SJSA1 (cell line): ENCODE measurements at regions not wholly inside any gene's neighbourhood (a gene's known extent, or its start where the extent isn't known, plus 50 kb on each side); places are given as distances from the start of the nearest gene placed in this dataset.
A peak's percentile ranks its signal among the peaks of the same experiment; 100 is the strongest.
"Not testable (repeated sequence)": the region's sequence is repeated elsewhere in the genome, so short reads cannot be mapped to it uniquely, and the experiment has no call there.

Experiments
- DNase-seq, 2 experiments: peaks; one replicate each; pipeline ENCODE4 v3.0.0-alpha.2; 2015 to 2020; ENCODE audit warnings: low spot score in 2 of 2, low read depth in 1 of 2
- H3K27ac ChIP-seq: fragments of 250-450 bp; sonication (Bioruptor Pico); 2 replicates; pipeline ENCODE4 v1.5.1; 2020; ENCODE audit warnings: mild to moderate bottlenecking, moderate library complexity
- H3K27me3 ChIP-seq: fragments of 250-450 bp; sonication (Bioruptor Pico); replicated peaks from 2 replicates; pipeline ENCODE4 v1.5.1; 2020; ENCODE audit warnings: mild to moderate bottlenecking, moderate library complexity
- H3K36me3 ChIP-seq: fragments of 250-450 bp; sonication (Bioruptor Pico); 2 replicates; pipeline ENCODE4 v1.5.1; 2020; ENCODE audit warnings: mild to moderate bottlenecking
- H3K4me1 ChIP-seq: fragments of 250-450 bp; sonication (Bioruptor Pico); replicated peaks from 2 replicates; pipeline ENCODE4 v1.6.1; 2021; ENCODE audit warnings: mild to moderate bottlenecking
- H3K4me3 ChIP-seq: fragments of 250-450 bp; sonication (Bioruptor Pico); 2 replicates; pipeline ENCODE4 v1.5.1; 2020; ENCODE audit warnings: mild to moderate bottlenecking
- H3K9me3 ChIP-seq: fragments of 250-450 bp; sonication (Bioruptor Pico); replicated peaks from 2 replicates; pipeline ENCODE4 v1.5.1; 2020; ENCODE audit warnings: mild to moderate bottlenecking

DNA sequence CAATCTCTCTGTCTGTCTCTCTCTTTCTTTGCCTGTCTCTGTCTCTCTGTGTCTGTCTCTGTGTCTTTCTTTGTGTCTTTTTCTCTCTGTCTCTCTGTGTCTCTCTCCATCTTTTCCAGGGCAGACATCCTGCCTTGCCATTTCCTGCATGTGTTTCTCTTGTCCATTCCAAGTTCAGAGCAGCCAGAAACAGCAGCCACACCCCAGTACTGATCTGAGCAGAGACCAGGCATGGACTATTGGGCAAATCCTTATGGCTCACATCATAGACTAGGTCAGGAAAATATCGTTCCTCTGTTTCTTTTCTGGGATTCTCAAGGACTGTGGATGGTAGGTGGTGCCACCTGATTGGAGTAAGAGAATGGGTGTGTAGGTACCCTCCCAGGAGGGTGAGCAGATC, 95.8 kb downstream of the RAMP3 start:
- Histone ChIP-seq H3K4me1 (no peaks in the 10 kb centered on the region), H3K4me3 (no peak overlapping the region), H3K36me3 (no peaks in the 10 kb centered on the region), H3K27me3 (peaks cover 24% of the 10 kb centered on the region), H3K27ac (no peak overlapping the region), H3K9me3 (no peaks in the 10 kb centered on the region)
- no peak for DNase-seq

DNA sequence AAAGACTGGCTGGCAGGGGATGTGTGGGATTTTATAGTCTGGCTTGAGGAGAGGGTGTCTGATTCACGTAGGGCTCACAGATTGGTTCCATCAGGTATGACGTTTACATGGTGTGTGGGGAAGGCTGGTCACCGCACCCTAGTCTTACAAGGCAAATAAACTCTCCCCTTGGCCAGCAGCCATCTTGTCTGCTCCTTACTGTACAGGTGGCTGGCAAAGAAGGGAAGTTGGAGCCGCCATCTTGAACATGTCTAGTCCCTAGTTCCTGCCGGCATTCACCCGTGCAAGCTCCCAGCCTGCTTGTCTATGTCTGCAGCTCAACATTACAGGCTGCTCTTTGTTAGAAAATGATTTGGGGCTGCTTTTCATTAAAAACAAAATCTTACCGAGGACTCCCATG, 97.6 kb downstream of the RAMP3 start:
- Histone ChIP-seq H3K27ac (no peak overlapping the region), H3K9me3 (no peaks in the 10 kb centered on the region), H3K4me3 (no peak overlapping the region), H3K27me3 (peaks cover 19% of the 10 kb centered on the region; the same call in 1 of the 2 replicates), H3K36me3 (no peaks in the 10 kb centered on the region), H3K4me1 (no peaks in the 10 kb centered on the region)
- no peak for DNase-seq

DNA sequence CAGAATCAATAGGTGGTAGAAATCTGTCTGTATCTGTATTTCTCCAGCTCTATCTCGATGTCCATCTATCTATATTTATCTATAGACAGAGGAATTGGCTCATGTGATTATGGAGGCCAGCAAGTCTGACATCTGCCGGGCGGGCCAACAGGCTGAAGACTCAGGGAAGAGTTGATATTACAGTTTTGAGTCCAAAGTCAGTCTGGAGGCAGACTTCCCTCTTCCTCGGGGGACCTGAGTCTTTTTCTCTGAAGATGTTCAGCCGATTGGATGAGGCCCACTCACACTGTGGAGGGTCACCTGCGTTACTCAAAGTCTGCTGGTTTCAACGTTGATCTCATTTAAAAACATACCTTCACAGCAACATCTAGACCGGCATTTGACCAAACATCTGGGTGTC, 98.7 kb downstream of the RAMP3 start:
- Histone ChIP-seq H3K4me3 (no peak overlapping the region), H3K9me3 (no peaks in the 10 kb centered on the region), H3K27ac (no peak overlapping the region), H3K36me3 (no peaks in the 10 kb centered on the region), H3K4me1 (no peaks in the 10 kb centered on the region), H3K27me3 (peaks cover 14% of the 10 kb centered on the region; the same call in 1 of the 2 replicates)
- no peak for DNase-seq

DNA sequence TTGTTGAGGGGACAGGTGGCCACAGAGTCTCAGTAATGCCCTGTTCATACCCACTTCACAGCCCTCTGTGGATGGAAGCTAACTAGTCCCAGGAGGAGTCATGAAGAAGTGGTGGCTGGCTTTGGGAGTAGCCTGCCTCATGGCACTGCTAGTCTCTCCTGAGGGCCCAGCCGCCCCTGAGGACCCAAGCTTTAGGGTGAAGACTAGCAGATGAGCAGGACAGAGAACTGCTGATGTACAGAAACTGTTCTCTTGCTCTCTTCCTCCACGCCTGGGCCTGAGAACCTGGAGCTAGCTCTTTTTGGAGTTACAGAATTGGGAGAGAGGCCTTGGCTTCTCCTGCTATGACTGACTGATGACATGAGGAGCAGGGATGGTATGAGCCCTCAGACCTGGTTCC, 99.2 kb downstream of the RAMP3 start:
- Histone ChIP-seq H3K27me3 (peaks cover 14% of the 10 kb centered on the region; the same call in 1 of the 2 replicates), H3K9me3 (no peaks in the 10 kb centered on the region), H3K27ac (no peak overlapping the region), H3K36me3 (no peaks in the 10 kb centered on the region), H3K4me1 (no peaks in the 10 kb centered on the region), H3K4me3 (no peak overlapping the region)
- no peak for DNase-seq

DNA sequence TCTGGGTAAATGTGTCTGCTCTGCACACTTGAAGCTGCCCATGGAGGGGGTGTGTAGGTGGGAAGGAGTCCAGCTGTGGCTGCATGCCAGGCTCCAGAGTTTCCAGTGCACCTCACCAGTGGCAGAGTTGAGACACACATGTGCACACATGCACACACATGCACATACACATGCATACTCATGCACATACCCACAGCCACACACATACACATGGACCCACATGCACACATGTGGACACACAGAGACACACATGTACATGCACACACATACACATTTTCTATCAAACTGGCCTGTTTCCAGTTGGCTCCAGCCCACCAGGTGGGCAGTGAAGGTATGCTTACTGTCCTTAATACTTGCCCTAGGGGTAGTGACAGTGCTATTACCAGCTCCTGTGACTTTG, 99.7 kb downstream of the RAMP3 start:
- H3K27ac ChIP-seq: no peak overlapping the region
- H3K4me3 ChIP-seq: no peak overlapping the region
- peaks cover 14% of the 10 kb centered on the region; the same call in 1 of the 2 replicates for H3K27me3 ChIP-seq
- no peak for DNase-seq
- no peaks in the 10 kb centered on the region for H3K36me3 ChIP-seq
- no peaks in the 10 kb centered on the region for H3K9me3 ChIP-seq
- no peaks in the 10 kb centered on the region for H3K4me1 ChIP-seq

DNA sequence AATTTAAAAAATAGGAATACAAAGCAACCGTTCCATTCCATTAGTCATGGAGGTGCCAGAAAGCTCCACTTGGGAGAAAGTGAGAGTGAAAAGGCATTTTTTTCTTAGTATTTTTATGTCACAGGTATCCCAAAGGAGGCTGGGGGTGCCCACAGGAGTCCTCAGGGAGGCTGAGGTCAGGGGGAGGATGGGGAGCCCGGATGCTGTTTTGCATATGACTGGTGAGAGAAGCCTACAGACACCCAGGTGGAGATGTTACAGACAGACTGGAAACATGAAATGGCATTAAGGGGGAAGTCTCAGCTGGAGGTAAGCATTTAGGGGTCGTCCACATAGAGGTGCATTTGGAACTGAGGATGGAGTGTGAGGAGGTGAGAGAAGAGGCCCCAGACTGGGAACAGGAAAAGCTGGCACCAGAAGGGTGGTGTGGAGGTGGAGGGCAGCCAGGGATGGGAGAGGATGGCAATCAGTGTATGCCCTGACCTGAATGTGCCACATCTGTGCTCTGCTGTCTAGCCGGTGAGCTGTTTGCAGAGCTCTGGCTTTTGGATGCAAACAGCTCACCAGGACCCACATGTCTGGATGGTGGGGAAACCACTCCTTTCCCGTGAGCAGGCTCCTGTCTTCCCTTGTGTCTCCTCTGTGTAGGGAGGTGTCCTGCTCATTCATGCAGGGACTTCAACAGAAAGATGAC, 101.1 kb downstream of the RAMP3 start:
- Histone ChIP-seq H3K9me3 (no peaks in the 10 kb centered on the region), H3K4me1 (no peaks in the 10 kb centered on the region), H3K4me3 (no peak overlapping the region), H3K27ac (no peak overlapping the region), H3K36me3 (no peaks in the 10 kb centered on the region), H3K27me3 (peaks cover 14% of the 10 kb centered on the region; the same call in 1 of the 2 replicates)
- DNase-seq: no peak

DNA sequence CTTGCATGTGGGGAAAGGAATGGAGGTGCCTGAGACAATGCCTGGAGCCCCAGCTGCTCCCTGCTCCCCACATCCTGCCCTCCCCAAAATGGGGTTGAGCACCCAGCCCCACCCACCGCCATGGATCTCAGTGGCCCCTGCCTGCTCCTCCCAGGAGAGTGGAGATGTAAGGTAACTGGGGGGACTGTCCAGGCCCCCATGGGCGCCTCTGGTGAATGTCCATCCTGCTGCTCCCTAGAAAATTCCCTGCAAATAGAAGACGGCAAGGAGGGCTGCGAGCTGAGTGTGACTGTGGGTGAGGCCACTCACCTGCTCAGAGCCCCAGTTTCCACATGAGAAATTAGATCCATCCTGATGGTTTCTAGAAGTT, 101.6 kb downstream of the RAMP3 start:
- Histone ChIP-seq H3K36me3 (no peaks in the 10 kb centered on the region), H3K9me3 (no peaks in the 10 kb centered on the region), H3K4me3 (no peak overlapping the region), H3K27ac (no peak overlapping the region), H3K27me3 (peaks cover 14% of the 10 kb centered on the region; the same call in 1 of the 2 replicates), H3K4me1 (no peaks in the 10 kb centered on the region)
- no peak for DNase-seq

DNA sequence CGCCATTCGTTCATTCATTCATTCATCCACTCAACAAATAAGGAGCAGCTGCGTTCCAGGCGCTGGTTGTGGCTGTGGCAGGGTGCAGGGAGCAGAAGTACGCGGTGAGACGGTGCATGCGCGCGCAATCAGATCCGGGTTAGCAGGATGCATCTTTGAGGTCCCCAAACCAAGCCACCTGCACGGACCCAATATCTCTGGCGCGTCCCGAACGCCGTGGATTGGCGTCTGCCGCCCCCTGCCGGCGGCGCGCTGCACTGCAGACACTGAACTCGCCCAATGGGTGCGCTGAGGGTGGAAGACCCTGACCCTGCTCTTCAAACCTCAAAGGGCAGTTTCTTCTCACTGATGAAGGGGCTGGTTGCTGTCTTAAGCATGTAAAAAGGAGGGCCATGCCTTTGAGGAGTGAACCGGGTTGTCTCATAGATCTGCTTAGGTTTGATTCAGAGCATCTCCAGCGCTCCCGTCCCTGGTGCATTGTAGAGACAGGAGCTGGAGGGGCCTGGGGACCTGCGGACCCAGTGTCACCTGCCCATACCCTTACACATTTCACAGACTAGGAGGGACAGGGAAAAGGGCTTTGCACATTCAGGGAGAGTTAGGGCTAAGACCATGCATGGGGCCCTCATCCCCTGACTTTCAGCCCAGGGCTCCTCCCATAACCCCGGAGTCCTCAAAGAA, 102.5 kb downstream of the RAMP3 start:
- H3K4me1 ChIP-seq: no peaks in the 10 kb centered on the region
- H3K36me3 ChIP-seq: no peaks in the 10 kb centered on the region
- H3K4me3 ChIP-seq: no peak overlapping the region
- H3K27ac ChIP-seq: no peak overlapping the region
- H3K27me3 ChIP-seq: peaks cover 12% of the 10 kb centered on the region; the same call in 1 of the 2 replicates
- no peaks in the 10 kb centered on the region for H3K9me3 ChIP-seq
- peak; percentile 22 to 56 for DNase-seq

DNA sequence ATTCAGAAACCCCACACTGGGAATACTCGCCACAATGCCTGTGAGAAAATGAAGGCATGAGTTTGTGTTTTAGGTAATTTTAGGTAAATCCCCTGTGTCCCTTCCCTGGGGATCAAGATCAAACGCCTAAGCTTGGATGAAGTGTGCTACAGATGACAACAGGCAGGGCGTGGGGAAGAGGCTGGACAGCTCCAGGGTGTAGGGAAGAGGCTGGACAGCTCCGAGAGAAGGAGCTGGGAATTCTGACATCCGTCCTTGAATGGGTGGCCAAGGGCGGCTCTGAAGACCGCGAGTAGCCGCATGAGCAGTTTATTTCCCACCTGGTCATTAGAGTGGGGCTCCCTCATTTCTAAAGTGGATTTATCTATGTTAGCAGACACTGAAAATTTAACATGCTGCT, 109.7 kb downstream of the RAMP3 start:
- Histone ChIP-seq H3K36me3 (no peaks in the 10 kb centered on the region), H3K9me3 (no peaks in the 10 kb centered on the region), H3K27ac (no peak overlapping the region), H3K27me3 (peaks cover 7% of the 10 kb centered on the region), H3K4me3 (no peak overlapping the region), H3K4me1 (no peaks in the 10 kb centered on the region)
- peak in 1 of 2 experiments; percentile 16 for DNase-seq

DNA sequence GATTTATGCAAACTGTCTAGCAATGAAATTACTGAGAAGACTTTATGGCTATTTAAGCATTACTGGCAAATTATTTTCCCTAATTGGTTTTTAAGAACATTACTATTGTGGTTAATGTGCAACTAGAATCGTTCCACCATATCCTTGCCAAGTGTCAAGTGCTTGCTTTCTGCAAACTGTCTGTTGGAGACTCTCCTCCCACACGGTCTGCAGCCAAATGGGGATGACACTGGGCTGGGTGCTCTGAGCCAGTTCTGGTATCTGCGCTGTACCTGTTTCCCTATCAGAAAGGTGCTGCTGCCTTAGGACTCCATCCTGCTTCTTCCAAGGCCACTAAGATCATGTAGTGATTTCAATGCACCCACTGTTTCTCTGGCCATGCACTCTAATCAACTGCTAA, 110.4 kb downstream of the RAMP3 start:
- peak in 1 of 2 experiments; percentile 9 for DNase-seq
- no peak overlapping the region for H3K4me3 ChIP-seq
- H3K27ac ChIP-seq: no peak overlapping the region

DNA sequence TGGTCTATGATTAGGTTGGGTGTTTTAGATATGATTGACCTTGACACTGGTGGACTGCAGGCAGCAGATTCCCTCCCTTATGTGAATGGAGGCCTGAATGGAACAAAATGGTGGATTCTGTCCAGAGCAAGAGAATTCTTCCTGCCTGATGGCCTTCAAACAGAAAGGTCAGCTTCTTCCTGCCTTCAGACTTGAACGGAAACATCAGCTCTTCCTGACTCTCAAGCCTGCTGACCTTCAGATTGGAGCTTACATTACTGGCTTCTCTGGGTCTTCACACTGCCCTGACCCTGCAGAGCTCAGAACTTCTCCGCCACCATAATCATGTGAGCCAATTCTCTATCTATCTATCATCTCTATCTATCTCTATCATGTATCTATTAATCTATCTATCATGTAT, 111.6 kb downstream of the RAMP3 start:
- peaks cover 7% of the 10 kb centered on the region for H3K27me3 ChIP-seq
- no peak overlapping the region for H3K4me3 ChIP-seq
- no peak overlapping the region for H3K27ac ChIP-seq
- peak in 1 of 2 experiments; percentile 6 for DNase-seq
- H3K4me1 ChIP-seq: no peaks in the 10 kb centered on the region
- H3K36me3 ChIP-seq: no peaks in the 10 kb centered on the region
- H3K9me3 ChIP-seq: no peaks in the 10 kb centered on the region

More for the DNA sequence above, 110.4 kb downstream of the RAMP3 start:
- no peaks in the 10 kb centered on the region for H3K9me3 ChIP-seq
- H3K27me3 ChIP-seq: peaks cover 7% of the 10 kb centered on the region
- no peaks in the 10 kb centered on the region for H3K4me1 ChIP-seq
- H3K36me3 ChIP-seq: no peaks in the 10 kb centered on the region

DNA sequence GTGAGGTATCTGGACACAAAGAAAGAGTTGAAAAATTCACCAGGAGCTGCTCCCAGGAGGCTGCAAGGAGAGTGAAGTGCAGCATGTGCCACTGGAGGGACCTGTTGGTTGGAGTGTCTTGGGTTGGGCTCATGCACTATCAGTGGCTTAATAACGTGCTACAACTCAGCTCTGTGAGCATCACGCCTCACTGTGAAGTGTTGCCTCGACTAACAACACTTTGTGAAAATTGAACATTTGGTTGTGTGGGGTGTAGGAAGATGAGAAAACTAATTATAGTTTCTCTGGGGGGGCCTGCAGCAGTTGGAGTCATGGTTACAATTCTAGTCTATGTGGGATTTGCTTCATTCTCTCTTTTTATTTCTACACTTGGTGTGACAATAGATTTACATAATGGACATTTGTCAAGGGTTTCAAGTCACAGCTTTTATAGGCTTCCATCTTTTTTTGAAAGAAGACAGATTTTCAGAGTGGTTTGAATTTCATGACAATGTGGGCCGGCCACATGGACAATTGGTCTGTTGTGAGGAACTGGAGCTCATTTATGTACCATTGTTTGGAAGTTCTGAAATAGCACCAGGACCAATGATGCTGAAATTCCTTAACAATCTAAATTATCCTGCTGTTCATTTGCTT, 121.3 kb downstream of the RAMP3 start:
- no peaks in the 10 kb centered on the region for H3K36me3 ChIP-seq
- no peaks in the 10 kb centered on the region for H3K9me3 ChIP-seq
- H3K27ac ChIP-seq: no peak overlapping the region
- H3K4me3 ChIP-seq: no peak overlapping the region
- peak in 1 of 2 experiments; percentile 5 for DNase-seq
- H3K27me3 ChIP-seq: peaks cover 14% of the 10 kb centered on the region; the same call in 1 of the 2 replicates
- no peaks in the 10 kb centered on the region for H3K4me1 ChIP-seq

DNA sequence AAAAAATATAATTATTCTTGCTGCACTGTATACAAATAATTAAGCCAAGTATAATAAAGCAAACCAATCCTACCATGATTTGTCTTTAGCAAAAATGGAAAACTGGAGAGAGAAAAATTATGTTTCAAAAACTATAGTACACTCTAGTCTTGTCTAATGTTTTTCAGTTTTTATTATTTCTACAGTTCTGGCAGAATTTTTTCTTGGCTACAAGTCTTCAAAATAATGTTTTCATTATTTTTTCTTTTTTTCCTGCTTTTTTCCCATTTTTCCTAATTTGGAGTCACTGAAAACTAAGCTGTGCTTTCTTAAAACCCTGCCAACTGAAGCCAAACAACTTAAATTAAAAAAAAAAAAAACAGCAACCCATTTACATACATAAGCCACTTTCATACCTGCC, 132.0 kb downstream of the RAMP3 start:
- not testable (repeated sequence) for H3K9me3 ChIP-seq, H3K27ac ChIP-seq, DNase-seq, H3K36me3 ChIP-seq, H3K27me3 ChIP-seq, H3K4me3 ChIP-seq, H3K4me1 ChIP-seq

DNA sequence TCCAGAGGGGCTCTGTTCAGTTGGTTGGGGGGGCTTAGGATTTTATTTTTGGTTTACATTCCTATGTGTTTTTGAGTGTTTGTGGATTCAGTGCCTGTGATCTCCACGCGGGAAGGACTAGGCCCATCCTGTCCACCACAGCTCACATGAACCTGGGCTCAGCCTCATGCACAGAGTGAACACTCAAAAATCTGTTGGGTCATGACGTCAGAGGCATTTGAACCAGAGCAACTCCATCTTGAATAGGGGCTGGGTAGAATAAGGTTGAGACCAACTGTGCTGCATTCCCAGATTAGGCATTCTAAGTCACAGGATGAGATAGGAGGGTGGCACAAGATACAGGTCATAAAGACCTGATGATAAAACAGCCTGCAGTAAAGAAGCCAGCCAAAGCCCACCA, 133.3 kb downstream of the RAMP3 start:
- H3K9me3 ChIP-seq: no peaks in the 10 kb centered on the region
- H3K27me3 ChIP-seq: no peaks in the 10 kb centered on the region
- H3K27ac ChIP-seq: no peak overlapping the region
- H3K4me1 ChIP-seq: no peaks in the 10 kb centered on the region
- no peaks in the 10 kb centered on the region for H3K36me3 ChIP-seq
- no peak for DNase-seq
- no peak overlapping the region for H3K4me3 ChIP-seq
